ENCODE measurements at regions not wholly inside any gene's neighbourhood (a gene's known extent, or its start where the extent isn't known, plus 50 kb on each side); places are given as distances from the start of the nearest gene placed in this dataset.

GRCh38 chr21:35770101-35770945 lies 290.0 kb downstream of the SETD4 start:
- TF ChIP-seq EP300 (IDR thresholded peaks at IDR 0.05) (no peak), CTCF (IDR thresholded peaks at IDR 0.05) (no peak), POLR2A (IDR thresholded peaks at IDR 0.05) (no peak), POLR2AphosphoS5 (IDR thresholded peaks at IDR 0.05) (no peak)
- no peaks in the 10 kb centered on the region for H3K36me3 ChIP-seq
- no peak for DNase-seq (ENCODE audit: low spot score in 2 of 2)
- no peaks in the 10 kb centered on the region for H3K27me3 ChIP-seq
- H3K27ac ChIP-seq = no peak overlapping the region
- H3K4me3 ChIP-seq = no peak overlapping the region
- 96% methylated on average over 4 of the region's 4 CpGs for WGBS
- no peaks in the 10 kb centered on the region for H3K9me3 ChIP-seq
- H3K4me1 ChIP-seq = no peaks in the 10 kb centered on the region

- H3K27me3 ChIP-seq = no peaks in the 10 kb centered on the region
- H3K36me3 ChIP-seq = no peaks in the 10 kb centered on the region
- DNase-seq (ENCODE audit: low spot score in 2 of 2) = no peak
- no peaks in the 10 kb centered on the region for H3K9me3 ChIP-seq
- no peaks in the 10 kb centered on the region for H3K4me1 ChIP-seq
- no peak overlapping the region for H3K27ac ChIP-seq
- H3K4me3 ChIP-seq = no peak overlapping the region
- TF ChIP-seq EP300 (IDR thresholded peaks at IDR 0.05) = no peak
- TF ChIP-seq POLR2A (IDR thresholded peaks at IDR 0.05) = no peak
- TF ChIP-seq CTCF (IDR thresholded peaks at IDR 0.05) = no peak
- TF ChIP-seq POLR2AphosphoS5 (IDR thresholded peaks at IDR 0.05) = no peak
- WGBS = 60% methylated on average over 2 of the region's 2 CpGs
These were observed 292.1 kb downstream of the SETD4 start for GRCh38 chr21:35768187-35768586.

- Histone ChIP-seq H3K9me3 (no peaks in the 10 kb centered on the region), H3K4me3 (no peak overlapping the region), H3K36me3 (no peaks in the 10 kb centered on the region), H3K27ac (no peak overlapping the region), H3K27me3 (no peaks in the 10 kb centered on the region), H3K4me1 (no peaks in the 10 kb centered on the region)
- no peak for TF ChIP-seq CTCF (IDR thresholded peaks at IDR 0.05)
- no peak for TF ChIP-seq EP300 (IDR thresholded peaks at IDR 0.05)
- TF ChIP-seq POLR2A (IDR thresholded peaks at IDR 0.05) = no peak
- no peak for TF ChIP-seq POLR2AphosphoS5 (IDR thresholded peaks at IDR 0.05)
- DNase-seq (ENCODE audit: low spot score in 2 of 2) = no peak
These were observed 295.7 kb downstream of the SETD4 start for GRCh38 chr21:35764586-35764985.

DNA sequence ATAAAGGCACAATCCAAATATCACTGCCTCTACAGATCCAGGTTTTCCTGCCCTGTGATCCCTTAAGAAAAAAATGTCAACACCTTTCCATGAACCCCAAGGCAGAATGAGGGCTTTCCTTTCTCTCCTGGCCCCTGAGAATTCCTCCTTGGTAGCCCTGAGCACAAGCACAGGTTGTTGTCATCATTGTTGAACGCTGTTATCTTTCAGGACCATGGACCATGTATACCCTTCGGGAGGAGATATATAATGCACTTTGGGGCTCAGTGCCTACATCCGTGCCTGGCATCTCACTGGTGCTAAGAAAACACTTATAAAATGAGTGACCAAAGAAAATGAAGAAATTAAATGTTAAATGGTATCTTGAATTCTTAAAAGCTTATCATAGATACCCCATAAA lies 296.2 kb downstream of the SETD4 start:
- Histone ChIP-seq H3K27me3 (no peaks in the 10 kb centered on the region), H3K27ac (no peak overlapping the region), H3K36me3 (no peaks in the 10 kb centered on the region), H3K4me3 (no peak overlapping the region), H3K9me3 (no peaks in the 10 kb centered on the region), H3K4me1 (no peaks in the 10 kb centered on the region)
- DNase-seq (ENCODE audit: low spot score in 2 of 2) = no peak
- TF ChIP-seq CTCF (IDR thresholded peaks at IDR 0.05) (no peak), POLR2AphosphoS5 (IDR thresholded peaks at IDR 0.05) (no peak)
- WGBS = 92% methylated on average over 3 of the region's 3 CpGs

GRCh38 chr21:35754583-35754982 lies 305.7 kb downstream of the SETD4 start:
- Histone ChIP-seq H3K4me3 (no peak overlapping the region), H3K27ac (no peak overlapping the region), H3K4me1 (no peaks in the 10 kb centered on the region), H3K27me3 (no peaks in the 10 kb centered on the region), H3K9me3 (peaks cover 3% of the 10 kb centered on the region), H3K36me3 (no peaks in the 10 kb centered on the region)
- WGBS = 90% methylated on average over 2 of the region's 2 CpGs
- DNase-seq (ENCODE audit: low spot score in 2 of 2) = no peak
- TF ChIP-seq POLR2AphosphoS5 (IDR thresholded peaks at IDR 0.05) = no peak

GRCh38 chr21:35753308-35753707 lies 307.0 kb downstream of the SETD4 start:
- no peak for DNase-seq (ENCODE audit: low spot score in 2 of 2)
- Histone ChIP-seq H3K9me3 (peaks cover 4% of the 10 kb centered on the region), H3K36me3 (no peaks in the 10 kb centered on the region), H3K4me3 (no peak overlapping the region), H3K27me3 (no peaks in the 10 kb centered on the region), H3K4me1 (no peaks in the 10 kb centered on the region), H3K27ac (no peak overlapping the region)
- TF ChIP-seq CTCF (IDR thresholded peaks at IDR 0.05) (no peak), POLR2A (IDR thresholded peaks at IDR 0.05) (no peak), EP300 (IDR thresholded peaks at IDR 0.05) (no peak), POLR2AphosphoS5 (IDR thresholded peaks at IDR 0.05) (no peak)
- 75% methylated on average over 2 of the region's 2 CpGs for whole genome bisulfite sequencing

Data from suprapubic skin (tissue), 4 donors.